SK-N-MC (cell line): ENCODE measurements at regions not wholly inside any gene's neighbourhood (a gene's known extent, or its start where the extent isn't known, plus 50 kb on each side); places are given as distances from the start of the nearest gene placed in this dataset.

Experiments used
- EZH2 ChIP-seq: fragments of 200-600 bp; sonication (generic); IDR thresholded peaks from one replicate; pipeline ENCODE4 v1.6.1; 2017; ENCODE audit warnings: antibody characterized with exemption
- FOXP2 ChIP-seq: optimal IDR thresholded peaks from 2 replicates; pipeline ENCODE3; 2011; ENCODE audit warnings: mild to moderate bottlenecking, moderate library complexity; ENCODE audit not compliant: insufficient read depth; ENCODE audit errors: extremely low read length, control extremely low read depth
- POLR2AphosphoS5 ChIP-seq: IDR thresholded peaks from 2 replicates; pipeline ENCODE4 v1.6.1; 2012; ENCODE audit warnings: mild to moderate bottlenecking, low read depth, low read length, borderline replicate concordance

DNA sequence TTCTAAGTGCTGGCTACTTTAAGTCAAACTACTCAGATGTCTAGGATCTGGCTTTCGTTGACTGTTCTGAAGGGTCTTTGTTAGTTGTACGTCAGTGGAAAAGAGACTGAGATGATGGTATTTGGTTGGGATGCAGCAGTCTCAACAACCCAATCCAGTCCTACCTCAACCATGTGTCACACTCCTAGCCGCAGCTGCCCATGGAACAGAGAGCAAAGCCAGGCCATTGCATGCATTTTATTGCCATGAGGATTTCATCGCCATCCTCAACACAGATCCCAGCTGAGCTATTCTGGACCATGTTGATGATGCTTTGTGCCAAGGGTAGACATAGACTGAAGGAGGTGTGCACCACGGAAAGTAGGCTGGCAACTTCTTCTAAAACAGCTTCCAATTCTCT is 97.3 kb upstream of the STK39 start:
- no peak for TF ChIP-seq POLR2AphosphoS5
- no peak for TF ChIP-seq EZH2
- TF ChIP-seq FOXP2: no peak
